ENCODE measurements at regions not wholly inside any gene's neighbourhood (a gene's known extent, or its start where the extent isn't known, plus 50 kb on each side); places are given as distances from the start of the nearest gene placed in this dataset.
A peak's percentile ranks its signal among the peaks of the same experiment; 100 is the strongest.
"Not testable (repeated sequence)": the region's sequence is repeated elsewhere in the genome, so short reads cannot be mapped to it uniquely, and the experiment has no call there.

DNA sequence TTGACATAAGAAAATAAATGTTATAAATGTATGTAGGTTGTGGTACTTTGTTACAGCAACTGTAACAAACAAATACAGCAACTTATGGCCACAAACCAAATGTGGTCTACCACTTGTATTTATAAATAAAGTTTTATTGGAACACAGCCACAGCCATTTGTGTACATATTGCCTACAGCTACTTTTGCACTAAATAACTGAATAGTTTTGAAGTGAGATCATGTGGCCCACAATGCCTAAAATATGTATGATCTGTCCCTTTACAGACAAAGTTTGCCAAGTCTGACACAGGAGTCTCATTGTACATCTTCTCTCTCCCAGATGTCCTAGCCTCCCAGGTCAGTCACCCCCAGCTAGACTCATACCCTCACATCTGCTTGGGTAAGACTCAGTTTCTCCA is 283.6 kb upstream of the PRDM9 start:
- no peak for DNase-seq

DNA sequence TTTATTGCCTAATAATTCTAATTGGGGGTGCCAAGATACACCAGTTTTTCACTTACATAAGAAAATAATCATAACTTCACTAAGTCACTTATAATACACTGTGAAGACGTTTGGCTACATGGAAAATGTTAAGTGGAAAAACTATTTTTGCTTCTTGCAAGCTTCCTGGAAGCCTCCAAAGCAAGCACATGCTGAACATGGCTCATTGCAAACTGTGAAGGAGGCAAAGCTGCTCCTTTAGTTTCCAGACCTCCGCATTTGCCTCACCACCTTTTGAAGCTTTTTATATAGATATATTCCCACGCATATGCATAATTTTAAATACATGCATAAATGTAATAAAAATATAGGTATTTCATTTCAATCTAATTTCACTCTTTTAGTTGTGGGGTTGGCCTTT is 285.6 kb upstream of the PRDM9 start:
- no peak for DNase-seq

DNA sequence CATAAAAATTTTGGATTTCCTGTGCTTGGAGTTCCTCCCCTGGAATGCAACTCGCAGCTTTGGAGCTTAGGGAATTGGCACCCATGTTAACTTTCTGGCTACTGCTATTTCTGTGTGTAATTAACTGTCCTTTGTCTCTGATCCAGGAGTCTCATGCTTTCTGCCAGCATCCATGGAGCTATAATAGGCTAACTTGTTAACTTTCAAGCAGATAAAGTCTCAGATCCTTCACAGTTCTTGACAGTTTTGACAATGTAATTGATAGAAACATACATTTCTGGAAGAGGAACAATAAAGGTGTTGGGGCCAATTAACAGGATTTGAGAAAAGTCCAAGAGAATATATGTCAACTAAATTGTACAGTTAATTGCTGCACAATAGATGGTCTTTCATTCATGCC is 290.2 kb upstream of the PRDM9 start:
- no peak for DNase-seq

- no peak for DNase-seq
Measured at GRCh38 chr5:23216345-23216744, 291.1 kb upstream of the PRDM9 start.

DNA sequence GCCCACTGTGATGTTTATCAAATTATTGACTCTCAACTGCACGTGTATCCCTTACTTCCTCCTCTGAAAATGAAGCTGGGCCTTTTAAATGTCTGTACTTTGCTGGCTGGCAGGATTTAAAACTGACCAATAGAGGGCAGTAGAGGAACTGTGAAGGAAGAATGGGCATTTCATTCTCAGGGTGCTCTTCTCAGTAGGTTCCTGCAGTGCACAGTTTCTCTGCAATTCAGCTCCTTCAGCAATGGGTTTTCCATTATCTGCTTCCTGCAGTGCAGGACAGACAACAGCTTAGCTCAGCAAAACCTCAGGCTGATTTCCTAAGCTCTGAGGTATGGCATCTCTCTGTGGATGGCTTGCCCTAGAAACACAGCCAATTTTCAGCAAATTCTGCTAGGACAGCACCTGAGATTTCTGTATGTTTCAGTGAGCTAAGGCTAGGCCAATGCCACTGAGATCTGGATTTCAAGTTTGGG is 298.4 kb upstream of the PRDM9 start:
- DNase-seq: peak; percentile 77

DNA sequence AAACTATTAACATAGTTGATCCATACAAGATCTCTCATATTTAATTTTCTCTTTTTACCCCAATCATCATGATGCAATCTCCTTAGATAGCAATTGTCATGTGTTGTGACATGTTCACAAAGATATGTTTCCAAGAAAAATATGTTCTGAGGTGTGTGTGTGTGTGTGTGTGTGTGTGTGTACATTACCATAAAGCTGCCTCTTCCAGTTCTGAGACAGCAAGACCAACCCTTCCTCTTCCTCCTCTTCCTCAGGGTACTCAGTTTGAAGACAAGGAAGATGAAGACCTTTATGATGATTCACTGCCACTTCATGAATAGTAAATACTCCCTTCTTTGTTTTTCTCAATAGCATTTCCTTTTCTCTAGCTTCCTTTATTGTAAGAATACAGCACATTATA is 303.3 kb upstream of the PRDM9 start:
- DNase-seq: no peak

GRCh38 chr5:23169660-23170416 is 316.7 kb upstream of the CDH12 start:
- DNase-seq: no peak

- no peak for DNase-seq
Measured at GRCh38 chr5:23164971-23165370, 311.8 kb upstream of the CDH12 start.

- DNase-seq: no peak
Measured at GRCh38 chr5:23158179-23158578, 305.0 kb upstream of the CDH12 start.

DNA sequence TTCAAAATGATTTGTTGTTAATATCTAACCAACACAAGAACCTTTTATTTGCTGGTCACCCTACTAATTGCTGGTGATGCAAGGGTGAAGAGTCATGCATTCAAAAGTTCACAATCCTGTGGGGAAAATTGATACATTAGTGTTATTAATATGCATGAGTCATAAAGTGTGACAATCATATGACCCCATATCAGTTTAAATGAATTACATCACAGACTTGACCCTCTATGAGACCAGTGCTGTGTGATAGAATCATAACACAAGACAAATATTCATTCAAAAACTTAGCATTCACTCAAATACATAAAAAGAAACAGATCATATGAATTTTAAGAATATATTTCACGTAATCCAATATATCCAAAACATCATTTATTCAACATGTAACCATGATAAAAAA is 304.6 kb upstream of the CDH12 start:
- DNase-seq: no peak

DNA sequence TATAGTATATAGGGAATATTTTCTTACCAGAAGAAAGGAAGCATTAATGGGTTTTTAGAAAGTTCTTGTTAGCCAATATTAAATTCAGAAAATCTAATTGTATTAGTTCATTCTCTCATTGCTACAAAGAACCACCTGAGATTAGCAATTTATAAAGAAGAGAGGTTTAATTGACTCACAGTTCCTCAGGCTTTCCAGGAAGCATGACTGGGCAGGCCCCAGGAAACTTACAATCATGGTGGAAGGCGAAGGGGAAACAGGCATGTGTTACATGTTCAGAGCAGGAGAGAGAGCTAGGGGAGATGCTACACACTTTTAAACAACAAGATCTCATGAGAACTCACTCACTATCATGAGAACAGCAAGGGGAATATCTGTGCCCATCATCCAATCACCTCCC is 304.0 kb upstream of the CDH12 start:
- DNase-seq: no peak

- no peak for DNase-seq
Measured at GRCh38 chr5:23147625-23148024, 294.5 kb upstream of the CDH12 start.

DNA sequence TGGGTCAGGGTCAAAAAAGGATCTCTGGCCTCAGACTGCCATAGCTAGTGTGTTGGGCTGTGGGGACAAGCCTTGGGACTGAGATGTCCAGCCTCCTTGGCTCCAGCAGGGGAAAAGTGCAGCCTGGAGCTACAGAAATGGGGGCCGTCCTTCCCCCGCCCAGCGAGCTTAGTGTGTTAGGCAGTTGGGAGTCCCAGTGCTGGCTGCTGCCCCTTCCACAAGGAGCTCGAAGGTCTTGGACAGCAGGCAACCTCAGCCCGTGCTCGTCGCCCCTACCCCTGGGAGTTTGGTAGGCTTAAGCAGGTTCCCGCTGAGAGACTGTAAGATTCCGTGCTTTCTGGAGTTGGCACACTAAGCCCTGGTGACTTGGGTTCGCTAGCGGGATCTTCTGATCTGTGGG is 293.0 kb upstream of the CDH12 start:
- DNase-seq: no peak

DNA sequence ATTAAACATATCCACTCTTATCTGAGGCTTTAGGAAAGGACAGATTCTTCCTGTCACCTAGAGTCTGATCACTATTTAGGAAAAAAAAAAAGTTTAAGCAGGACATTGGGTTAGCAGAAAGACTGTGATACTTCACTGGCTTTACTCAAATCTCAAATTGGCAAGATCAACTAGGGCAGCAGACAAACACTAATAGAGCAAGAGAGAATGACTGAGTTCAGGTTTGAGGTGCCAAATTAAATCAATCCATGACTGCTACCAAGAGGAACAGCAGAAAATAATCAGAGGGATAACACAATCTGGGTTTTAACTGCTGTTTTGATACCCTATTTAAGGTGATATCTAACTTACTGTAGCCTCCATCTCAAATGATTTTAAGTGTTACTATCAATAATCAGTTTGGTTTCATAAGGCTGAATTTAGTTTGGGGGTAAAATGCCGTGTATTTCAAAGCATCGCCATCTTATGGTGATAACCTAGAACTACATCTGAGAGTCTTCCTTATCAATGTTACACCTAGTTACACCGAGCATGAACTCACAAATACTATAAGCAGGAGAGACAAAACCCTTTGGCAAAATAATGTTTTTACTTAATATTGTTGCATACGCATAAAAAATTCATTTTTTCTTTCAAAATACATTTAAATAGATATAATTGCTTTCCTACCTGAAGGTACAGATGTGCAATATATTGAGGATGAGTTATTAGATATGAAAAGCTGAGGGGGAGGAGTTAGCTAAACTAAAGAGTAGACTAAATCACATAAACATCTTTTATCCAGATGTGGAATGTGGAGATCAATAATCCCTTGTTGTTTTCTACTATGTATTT is 286.4 kb upstream of the CDH12 start:
- DNase-seq: peak; percentile 66

DNA sequence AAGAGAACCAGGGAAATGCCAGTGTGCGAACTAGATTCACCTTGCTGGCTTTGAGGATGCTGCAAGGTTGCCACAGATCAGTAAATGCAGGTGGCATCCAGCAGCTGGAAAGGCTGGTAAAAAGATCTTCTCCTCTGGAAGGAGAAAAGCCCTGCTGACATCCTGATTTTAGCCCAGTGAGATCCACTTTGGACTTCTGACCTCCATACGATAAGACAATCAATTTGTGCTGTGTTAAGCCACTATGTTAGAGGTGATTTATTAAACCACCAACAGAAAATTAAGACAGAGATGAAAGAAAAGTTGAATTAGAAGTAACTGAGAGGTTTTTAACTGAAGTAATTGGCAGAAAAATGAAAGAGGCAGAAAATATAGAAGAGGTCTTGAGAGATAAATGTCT is 283.8 kb upstream of the CDH12 start:
- DNase-seq: no peak

GRCh38 chr5:23132231-23132630 is 279.1 kb upstream of the CDH12 start:
- no peak for DNase-seq

DNA sequence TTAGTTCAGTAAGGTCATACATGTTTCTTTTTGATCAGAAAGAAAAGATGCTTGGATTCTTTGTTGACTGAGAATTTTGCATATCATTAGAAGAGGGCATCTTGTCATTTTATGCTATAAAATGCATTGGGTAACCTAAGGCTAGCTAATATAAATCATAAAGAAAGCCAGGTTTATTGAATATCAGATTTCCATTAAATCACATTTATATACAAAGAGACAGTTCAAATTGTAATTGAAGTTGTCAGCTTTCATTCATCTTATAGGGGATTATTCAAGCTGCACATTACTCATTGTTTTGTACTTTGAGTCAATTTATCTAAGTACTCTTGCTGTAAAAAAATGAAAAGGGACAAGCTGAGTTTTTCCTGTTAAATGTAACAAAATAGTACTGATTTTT is 259.1 kb upstream of the CDH12 start:
- no peak for DNase-seq

DNA sequence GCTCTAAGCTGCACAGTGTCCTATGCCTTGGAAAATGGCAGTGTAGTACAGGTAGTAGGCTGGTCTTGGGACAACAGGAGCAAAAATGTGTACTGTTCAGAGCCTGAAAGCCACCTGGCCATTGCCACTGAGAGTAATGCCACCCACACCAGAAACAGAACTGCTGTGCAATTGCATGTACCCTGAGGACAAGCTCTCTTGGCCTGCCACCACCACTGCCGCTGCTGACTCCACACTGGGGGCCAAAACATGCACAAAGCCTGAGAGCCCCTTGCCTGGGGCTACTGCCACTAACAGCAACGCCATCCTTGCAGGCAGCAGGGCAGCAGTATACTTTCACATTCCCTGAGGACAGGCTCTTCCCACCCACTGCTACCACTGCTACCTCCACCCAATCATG is 251.9 kb upstream of the CDH12 start:
- no peak for DNase-seq

GRCh38 chr5:23103566-23103965 is 250.4 kb upstream of the CDH12 start:
- no peak for DNase-seq

DNA sequence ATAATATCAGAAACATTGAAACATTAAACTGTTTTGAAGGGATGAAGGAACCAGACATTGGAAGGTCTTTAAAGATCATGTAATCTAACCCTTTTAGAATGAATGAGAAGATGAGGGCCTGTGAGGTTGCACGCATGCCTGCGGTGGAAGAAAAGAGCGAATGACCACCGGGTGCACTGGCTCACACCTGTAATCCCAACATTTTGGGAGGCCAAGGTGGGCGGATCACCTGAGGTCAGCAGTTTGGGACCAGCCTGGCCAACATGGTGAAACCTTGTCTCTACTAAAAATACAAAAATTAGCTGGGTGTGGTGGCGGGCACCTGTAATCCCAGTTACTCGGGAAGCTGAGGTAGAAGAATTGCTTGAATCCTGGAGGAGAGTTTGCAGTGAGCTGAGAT is 242.3 kb upstream of the CDH12 start:
- DNase-seq: not testable (repeated sequence)

DNA sequence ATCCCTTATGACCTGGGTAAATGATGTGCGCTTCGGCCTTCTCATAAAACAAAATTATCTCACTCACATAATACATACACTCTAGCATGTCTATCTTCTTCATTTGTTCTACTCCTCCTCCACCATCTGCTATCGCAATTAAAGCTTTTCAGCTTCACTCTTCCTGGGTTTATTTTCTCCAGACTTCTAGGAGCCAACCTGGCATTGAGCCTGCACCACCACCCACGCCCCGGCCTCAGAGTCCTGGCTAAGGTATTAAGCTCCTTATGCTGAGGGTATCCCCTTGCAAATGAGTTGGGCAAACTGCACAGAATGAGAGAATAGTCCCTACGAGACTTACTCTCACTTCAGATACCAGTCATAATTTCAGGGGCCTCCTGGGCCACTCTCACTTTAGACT is 236.1 kb upstream of the CDH12 start:
- no peak for DNase-seq

GRCh38 chr5:23084815-23085214 is 231.7 kb upstream of the CDH12 start:
- peak; percentile 54 for DNase-seq

DNA sequence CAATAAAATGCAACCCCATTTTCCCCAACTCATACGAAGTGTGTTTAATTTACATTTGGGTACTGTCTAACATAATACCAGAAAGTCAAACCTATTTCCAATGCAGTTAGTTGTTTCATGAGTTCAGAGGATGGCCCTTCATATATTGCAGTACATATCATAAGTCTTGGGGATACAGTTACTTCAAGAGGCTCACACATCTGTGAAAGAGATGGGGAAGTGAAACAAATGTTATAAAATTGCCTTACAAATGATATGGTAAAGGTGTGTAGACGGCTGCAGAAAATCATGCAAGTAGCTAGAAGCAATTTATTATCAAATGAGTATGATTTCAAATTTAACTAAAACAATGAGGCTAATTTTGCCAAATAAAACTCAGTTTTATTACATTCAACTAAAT is 219.0 kb upstream of the CDH12 start:
- no peak for DNase-seq

DNA sequence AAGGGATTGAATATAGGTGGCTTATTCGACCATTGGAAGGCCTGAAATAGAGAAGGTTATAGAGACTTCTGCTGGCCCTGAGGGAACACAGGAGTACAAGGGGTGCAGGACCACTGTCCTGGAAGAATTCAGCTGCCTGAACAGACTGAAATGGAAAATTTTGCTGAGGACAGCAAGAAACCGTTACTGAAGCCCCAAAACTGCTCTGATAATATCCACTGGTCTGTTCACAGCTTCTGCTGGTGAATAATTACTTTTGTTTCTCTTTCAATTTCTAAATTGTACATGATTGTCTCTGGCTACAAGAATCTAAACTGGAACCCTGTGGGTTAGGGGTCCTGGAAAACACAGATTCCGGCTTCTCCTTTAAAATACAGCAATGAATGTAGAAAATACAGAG is 218.5 kb upstream of the CDH12 start:
- no peak for DNase-seq

Data from NCI-H510A treated with DMSO at 0.1 percent for 48 hours (cell line).